ENCODE measurements at regions not wholly inside any gene's neighbourhood (a gene's known extent, or its start where the extent isn't known, plus 50 kb on each side); places are given as distances from the start of the nearest gene placed in this dataset.
"Not testable (repeated sequence)": the region's sequence is repeated elsewhere in the genome, so short reads cannot be mapped to it uniquely, and the experiment has no call there.

- not testable (repeated sequence) for DNase-seq
These were observed 89.9 kb upstream of the NOTCH2NLA start for GRCh38 chr1:146318715-146319114.

GRCh38 chr1:146317785-146318184 lies 89.0 kb upstream of the NOTCH2NLA start:
- not testable (repeated sequence) for DNase-seq

- DNase-seq = not testable (repeated sequence)
These were observed 85.8 kb upstream of the NOTCH2NLA start for GRCh38 chr1:146314449-146315246.

- DNase-seq = not testable (repeated sequence)
These were observed 81.8 kb upstream of the NOTCH2NLA start for GRCh38 chr1:146310579-146310978.

- not testable (repeated sequence) for DNase-seq
These were observed 80.6 kb upstream of the NOTCH2NLA start for GRCh38 chr1:146309427-146309826.

- DNase-seq = not testable (repeated sequence)
These were observed 80.1 kb upstream of the NOTCH2NLA start for GRCh38 chr1:146308892-146309291.

- DNase-seq = not testable (repeated sequence)
These were observed 79.3 kb upstream of the NOTCH2NLA start for GRCh38 chr1:146308152-146308551.

- DNase-seq = not testable (repeated sequence)
These were observed 78.8 kb upstream of the NOTCH2NLA start for GRCh38 chr1:146307632-146308031.

GRCh38 chr1:146306651-146307050 lies 77.8 kb upstream of the NOTCH2NLA start:
- not testable (repeated sequence) for DNase-seq

GRCh38 chr1:146305442-146305841 lies 76.6 kb upstream of the NOTCH2NLA start:
- DNase-seq = not testable (repeated sequence)

GRCh38 chr1:146298575-146298897 lies 69.7 kb upstream of the NOTCH2NLA start:
- DNase-seq = not testable (repeated sequence)

- DNase-seq = not testable (repeated sequence)
These were observed 69.2 kb upstream of the NOTCH2NLA start for GRCh38 chr1:146297781-146298574.

GRCh38 chr1:146292940-146293936 lies 64.4 kb upstream of the NOTCH2NLA start:
- DNase-seq = not testable (repeated sequence)

GRCh38 chr1:146292424-146292823 lies 63.6 kb upstream of the NOTCH2NLA start:
- DNase-seq = not testable (repeated sequence)

- DNase-seq = not testable (repeated sequence)
These were observed 59.1 kb upstream of the NOTCH2NLA start for GRCh38 chr1:146287881-146288280.

- DNase-seq = not testable (repeated sequence)
These were observed 55.9 kb upstream of the NOTCH2NLA start for GRCh38 chr1:146284760-146285159.

GRCh38 chr1:146283527-146283880 lies 54.7 kb upstream of the NOTCH2NLA start:
- DNase-seq = not testable (repeated sequence)

- DNase-seq = not testable (repeated sequence)
These were observed 54.1 kb upstream of the NOTCH2NLA start for GRCh38 chr1:146282807-146283526.

GRCh38 chr1:146281522-146281921 lies 52.7 kb upstream of the NOTCH2NLA start:
- not testable (repeated sequence) for DNase-seq

GRCh38 chr1:146278758-146279157 lies 49.9 kb upstream of the NOTCH2NLA start:
- not testable (repeated sequence) for DNase-seq

Data from eye (tissue), 1 donor.